IPS-11a (cell line): ENCODE measurements at regions not wholly inside any gene's neighbourhood (a gene's known extent, or its start where the extent isn't known, plus 50 kb on each side); places are given as distances from the start of the nearest gene placed in this dataset.
"Not testable (repeated sequence)": the region's sequence is repeated elsewhere in the genome, so short reads cannot be mapped to it uniquely, and the experiment has no call there.

Experiments used
- H3K4me3 ChIP-seq: one replicate; pipeline ENCODE4 v1.5.1; 2013; ENCODE audit warnings: low read depth, low read length, control low read depth

- no peak overlapping the region for H3K4me3 ChIP-seq
Observed at GRCh38 chrX:36642052-36642451, 366.1 kb upstream of the FAM47C start.

GRCh38 chrX:36650622-36651021 lies 357.5 kb upstream of the FAM47C start:
- H3K4me3 ChIP-seq: no peak overlapping the region

- H3K4me3 ChIP-seq: no peak overlapping the region
Observed at GRCh38 chrX:36683507-36683906, 324.7 kb upstream of the FAM47C start.

GRCh38 chrX:36684053-36684452 lies 324.1 kb upstream of the FAM47C start:
- H3K4me3 ChIP-seq: no peak overlapping the region

GRCh38 chrX:36721990-36722389 lies 286.2 kb upstream of the FAM47C start:
- H3K4me3 ChIP-seq: no peak overlapping the region

- no peak overlapping the region for H3K4me3 ChIP-seq
Observed at GRCh38 chrX:36753602-36754001, 254.6 kb upstream of the FAM47C start.

GRCh38 chrX:36787752-36788151 lies 220.4 kb upstream of the FAM47C start:
- no peak overlapping the region for H3K4me3 ChIP-seq

GRCh38 chrX:36803151-36803550 lies 205.0 kb upstream of the FAM47C start:
- no peak overlapping the region for H3K4me3 ChIP-seq

GRCh38 chrX:36804066-36804465 lies 204.1 kb upstream of the FAM47C start:
- no peak overlapping the region for H3K4me3 ChIP-seq

- H3K4me3 ChIP-seq: no peak overlapping the region
Observed at GRCh38 chrX:36844857-36845256, 163.3 kb upstream of the FAM47C start.

- no peak overlapping the region for H3K4me3 ChIP-seq
Observed at GRCh38 chrX:36847496-36847895, 160.7 kb upstream of the FAM47C start.

GRCh38 chrX:36849407-36849806 lies 158.8 kb upstream of the FAM47C start:
- H3K4me3 ChIP-seq: no peak overlapping the region

GRCh38 chrX:36856849-36857248 lies 151.3 kb upstream of the FAM47C start:
- H3K4me3 ChIP-seq: no peak overlapping the region

- H3K4me3 ChIP-seq: no peak overlapping the region
Observed at GRCh38 chrX:36859231-36859630, 148.9 kb upstream of the FAM47C start.

- H3K4me3 ChIP-seq: no peak overlapping the region
Observed at GRCh38 chrX:36861601-36862000, 146.6 kb upstream of the FAM47C start.

- no peak overlapping the region for H3K4me3 ChIP-seq
Observed at GRCh38 chrX:36867143-36867542, 141.0 kb upstream of the FAM47C start.

GRCh38 chrX:36868592-36868991 lies 139.6 kb upstream of the FAM47C start:
- H3K4me3 ChIP-seq: no peak overlapping the region

GRCh38 chrX:36869457-36869856 lies 138.7 kb upstream of the FAM47C start:
- no peak overlapping the region for H3K4me3 ChIP-seq

- H3K4me3 ChIP-seq: no peak overlapping the region
Observed at GRCh38 chrX:36897690-36898089, 110.5 kb upstream of the FAM47C start.

- H3K4me3 ChIP-seq: no peak overlapping the region
Observed at GRCh38 chrX:36898301-36898700, 109.9 kb upstream of the FAM47C start.

- not testable (repeated sequence) for H3K4me3 ChIP-seq
Observed at GRCh38 chrX:36904561-36904960, 103.6 kb upstream of the FAM47C start.

- no peak overlapping the region for H3K4me3 ChIP-seq
Observed at GRCh38 chrX:36908801-36909675, 99.1 kb upstream of the FAM47C start.

GRCh38 chrX:36909676-36910030 lies 98.5 kb upstream of the FAM47C start:
- no peak overlapping the region for H3K4me3 ChIP-seq
